MM.1S (cell line): ENCODE measurements at regions not wholly inside any gene's neighbourhood (a gene's known extent, or its start where the extent isn't known, plus 50 kb on each side); places are given as distances from the start of the nearest gene placed in this dataset.
"Not testable (repeated sequence)": the region's sequence is repeated elsewhere in the genome, so short reads cannot be mapped to it uniquely, and the experiment has no call there.

Experiments used
- DNase-seq: peaks from one replicate; pipeline ENCODE4 v3.0.0-alpha.2; 2015
- H2AFZ ChIP-seq: fragments of 300-600 bp; sonication (generic); 2 replicates; pipeline ENCODE4 v1.6.0; 2016; ENCODE audit warnings: antibody characterized with exemption, low read length
- H3F3A ChIP-seq: fragments of 300-600 bp; sonication (generic); 2 replicates; pipeline ENCODE4 v1.6.1; 2016; ENCODE audit warnings: mild to moderate bottlenecking, antibody characterized with exemption, low read length, moderate library complexity, mixed read lengths; ENCODE audit not compliant: insufficient read depth
- H3K27ac ChIP-seq: fragments of 300-600 bp; sonication (generic); 2 replicates; pipeline ENCODE4 v1.5.1; 2016; ENCODE audit warnings: mild to moderate bottlenecking, low read length
- H3K27me3 ChIP-seq: fragments of 300-600 bp; sonication (generic); replicated peaks from 2 replicates; pipeline ENCODE4 v1.6.0; 2016; ENCODE audit warnings: low read length; ENCODE audit not compliant: insufficient read depth
- H3K36me3 ChIP-seq: fragments of 300-600 bp; sonication (generic); replicated peaks from 2 replicates; pipeline ENCODE4 v1.6.1; 2016; ENCODE audit warnings: mild to moderate bottlenecking, low read length, mixed read lengths; ENCODE audit not compliant: insufficient read depth
- H3K4me1 ChIP-seq: fragments of 300-600 bp; sonication (generic); 2 replicates; pipeline ENCODE4 v1.6.1; 2016; ENCODE audit warnings: low read length, mixed read lengths
- H3K4me2 ChIP-seq: fragments of 300-600 bp; sonication (generic); 2 replicates; pipeline ENCODE4 v1.6.0; 2016; ENCODE audit warnings: low read depth, low read length
- H3K4me3 ChIP-seq: fragments of 300-600 bp; sonication (generic); 2 replicates; pipeline ENCODE4 v1.5.1; 2016; ENCODE audit warnings: low read length, mixed read lengths
- H3K79me2 ChIP-seq: fragments of 300-600 bp; sonication (generic); 2 replicates; pipeline ENCODE4 v1.6.1; 2016; ENCODE audit warnings: mixed run types, low read length, mixed read lengths
- H3K9ac ChIP-seq: fragments of 300-600 bp; sonication (generic); 2 replicates; pipeline ENCODE4 v1.6.1; 2016; ENCODE audit warnings: low read length, mixed read lengths
- H3K9me2 ChIP-seq: fragments of 300-600 bp; sonication (generic); replicated peaks from 2 replicates; pipeline ENCODE4 v1.6.1; 2016; ENCODE audit warnings: mild to moderate bottlenecking, low read length, mixed read lengths; ENCODE audit not compliant: insufficient read depth
- H3K9me3 ChIP-seq: fragments of 300-600 bp; sonication (generic); replicated peaks from 2 replicates; pipeline ENCODE4 v1.6.1; 2016; ENCODE audit warnings: mild to moderate bottlenecking, low read length, mixed read lengths; ENCODE audit not compliant: insufficient read depth
- H4K20me1 ChIP-seq: fragments of 300-600 bp; sonication (generic); 2 replicates; pipeline ENCODE4 v1.6.1; 2016; ENCODE audit warnings: mild to moderate bottlenecking, low read length, moderate library complexity, mixed read lengths; ENCODE audit not compliant: insufficient read depth
- EZH2 ChIP-seq: fragments of 300-600 bp; sonication (generic); optimal IDR thresholded peaks from 2 replicates; pipeline ENCODE3; 2017; ENCODE audit warnings: low read depth, mild to moderate bottlenecking, antibody characterized with exemption, low read length, mixed read lengths
- EZH2phosphoT487 ChIP-seq: fragments of 300-600 bp; sonication (generic); IDR thresholded peaks from 2 replicates; pipeline ENCODE4 v1.6.1; 2018; ENCODE audit warnings: antibody characterized with exemption, low read length
- TF ChIP-seq, protein P1 (sequence below): fragments of 300-600 bp; sonication (generic); IDR thresholded peaks from 2 replicates; pipeline ENCODE4 v1.5.1; 2016; ENCODE audit warnings: antibody characterized with exemption, low read length, mixed read lengths

- H3K79me2 ChIP-seq: no peaks in the 10 kb centered on the region
- no peaks in the 10 kb centered on the region for H3K9me3 ChIP-seq
- no peak overlapping the region for H3K9ac ChIP-seq
- H3F3A ChIP-seq: no peaks in the 10 kb centered on the region
- no peaks in the 10 kb centered on the region for H3K4me1 ChIP-seq
- no peaks in the 10 kb centered on the region for H3K36me3 ChIP-seq
- TF ChIP-seq EZH2 (no peak), EZH2phosphoT487 (no peak)
- TF ChIP-seq, protein P1, sequence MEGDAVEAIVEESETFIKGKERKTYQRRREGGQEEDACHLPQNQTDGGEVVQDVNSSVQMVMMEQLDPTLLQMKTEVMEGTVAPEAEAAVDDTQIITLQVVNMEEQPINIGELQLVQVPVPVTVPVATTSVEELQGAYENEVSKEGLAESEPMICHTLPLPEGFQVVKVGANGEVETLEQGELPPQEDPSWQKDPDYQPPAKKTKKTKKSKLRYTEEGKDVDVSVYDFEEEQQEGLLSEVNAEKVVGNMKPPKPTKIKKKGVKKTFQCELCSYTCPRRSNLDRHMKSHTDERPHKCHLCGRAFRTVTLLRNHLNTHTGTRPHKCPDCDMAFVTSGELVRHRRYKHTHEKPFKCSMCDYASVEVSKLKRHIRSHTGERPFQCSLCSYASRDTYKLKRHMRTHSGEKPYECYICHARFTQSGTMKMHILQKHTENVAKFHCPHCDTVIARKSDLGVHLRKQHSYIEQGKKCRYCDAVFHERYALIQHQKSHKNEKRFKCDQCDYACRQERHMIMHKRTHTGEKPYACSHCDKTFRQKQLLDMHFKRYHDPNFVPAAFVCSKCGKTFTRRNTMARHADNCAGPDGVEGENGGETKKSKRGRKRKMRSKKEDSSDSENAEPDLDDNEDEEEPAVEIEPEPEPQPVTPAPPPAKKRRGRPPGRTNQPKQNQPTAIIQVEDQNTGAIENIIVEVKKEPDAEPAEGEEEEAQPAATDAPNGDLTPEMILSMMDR: no peak
- no peaks in the 10 kb centered on the region for H3K9me2 ChIP-seq
- H3K4me2 ChIP-seq: no peak overlapping the region
- no peak for DNase-seq
- H3K27me3 ChIP-seq: no peaks in the 10 kb centered on the region
- H3K4me3 ChIP-seq: no peak overlapping the region
- no peak overlapping the region for H2AFZ ChIP-seq
- no peaks in the 10 kb centered on the region for H4K20me1 ChIP-seq
- no peak overlapping the region for H3K27ac ChIP-seq
Observed at GRCh38 chr14:51370758-51371386, 130.8 kb downstream of the TMX1 start.

- H2AFZ ChIP-seq, H3K4me3 ChIP-seq, H3K9me3 ChIP-seq, H3K9ac ChIP-seq, H3K9me2 ChIP-seq, DNase-seq, H3K4me2 ChIP-seq, H3K27me3 ChIP-seq, H3F3A ChIP-seq, H3K36me3 ChIP-seq, H3K79me2 ChIP-seq, H4K20me1 ChIP-seq, H3K4me1 ChIP-seq, H3K27ac ChIP-seq: not testable (repeated sequence)
Observed at GRCh38 chr14:51377186-51377585, 137.1 kb downstream of the TMX1 start.

GRCh38 chr14:51382506-51382905 is 142.5 kb downstream of the TMX1 start:
- Histone ChIP-seq H3K9me2 (no peaks in the 10 kb centered on the region), H3K4me1 (no peaks in the 10 kb centered on the region), H3K9ac (no peak overlapping the region), H3K9me3 (no peaks in the 10 kb centered on the region), H3K4me3 (no peak overlapping the region), H3K4me2 (no peak overlapping the region), H3K27ac (no peak overlapping the region), H3K27me3 (no peaks in the 10 kb centered on the region), H4K20me1 (no peaks in the 10 kb centered on the region), H3K79me2 (no peaks in the 10 kb centered on the region), H3F3A (no peaks in the 10 kb centered on the region), H3K36me3 (no peaks in the 10 kb centered on the region), H2AFZ (no peak overlapping the region)
- no peak for DNase-seq
- TF ChIP-seq EZH2 (no peak), EZH2phosphoT487 (no peak)
- TF ChIP-seq, protein P1: no peak

DNA sequence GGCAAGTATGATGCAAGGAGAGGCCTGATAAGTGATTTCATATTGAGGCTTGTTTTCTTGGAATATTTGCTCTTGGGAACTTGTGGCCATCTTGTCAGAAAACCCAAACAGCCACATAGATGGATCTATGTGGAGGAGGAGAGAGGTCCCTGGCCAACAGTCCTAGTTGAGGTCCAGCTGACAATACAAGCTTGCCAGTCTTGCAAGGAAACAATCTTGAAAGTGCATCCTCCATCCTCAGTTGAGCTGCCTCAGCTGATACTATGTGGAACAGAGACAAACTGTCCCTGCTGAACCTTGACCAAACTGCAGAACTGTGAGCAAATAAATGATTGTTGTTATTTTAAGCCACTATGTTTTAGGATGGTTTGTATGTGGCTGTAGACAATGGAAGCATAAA is 146.4 kb downstream of the TMX1 start:
- Histone ChIP-seq H3K9me3 (no peaks in the 10 kb centered on the region), H3K4me2 (no peak overlapping the region), H3K27ac (no peak overlapping the region), H2AFZ (no peak overlapping the region), H3K4me3 (no peak overlapping the region), H3K9me2 (no peaks in the 10 kb centered on the region), H3K27me3 (no peaks in the 10 kb centered on the region), H3K79me2 (no peaks in the 10 kb centered on the region), H3K36me3 (no peaks in the 10 kb centered on the region), H3K4me1 (no peaks in the 10 kb centered on the region), H3F3A (no peaks in the 10 kb centered on the region), H4K20me1 (no peaks in the 10 kb centered on the region), H3K9ac (no peak overlapping the region)
- TF ChIP-seq EZH2 (no peak), EZH2phosphoT487 (no peak)
- TF ChIP-seq, protein P1: no peak
- DNase-seq: no peak
